OCI-LY1 (cell line): ENCODE measurements at regions not wholly inside any gene's neighbourhood (a gene's known extent, or its start where the extent isn't known, plus 50 kb on each side); places are given as distances from the start of the nearest gene placed in this dataset.

ENCODE experiments used
- H2AFZ ChIP-seq: fragments of 200-600 bp; sonication (generic), shearing (Covaris generic); 2 replicates; pipeline ENCODE4 v1.6.0; 2014; ENCODE audit warnings: antibody characterized with exemption, mild to moderate bottlenecking, low read length
- H3F3A ChIP-seq: fragments of 200-600 bp; sonication (generic), shearing (Covaris generic); 2 replicates; pipeline ENCODE4 v1.6.0; 2014; ENCODE audit warnings: mild to moderate bottlenecking, antibody characterized with exemption, low read length, moderate library complexity; ENCODE audit not compliant: insufficient read depth
- H3K27ac ChIP-seq: fragments of 200-600 bp; sonication (generic); 2 replicates; pipeline ENCODE4 v1.5.1; 2014; ENCODE audit warnings: low read length, mixed run types, mild to moderate bottlenecking, low read depth; ENCODE audit not compliant: poor library complexity, severe bottlenecking
- H3K27me3 ChIP-seq: fragments of 200-600 bp; sonication (generic); 2 replicates; pipeline ENCODE4 v1.6.0; 2014; ENCODE audit warnings: antibody characterized with exemption, mild to moderate bottlenecking, low read length, moderate library complexity; ENCODE audit not compliant: insufficient read depth
- H3K36me3 ChIP-seq: fragments of 200-600 bp; sonication (generic); 2 replicates; pipeline ENCODE4 v1.6.1; 2014; ENCODE audit warnings: mild to moderate bottlenecking, antibody characterized with exemption, low read length, moderate library complexity, mixed read lengths; ENCODE audit not compliant: insufficient read depth
- H3K4me1 ChIP-seq: fragments of 200-600 bp; sonication (generic); 2 replicates; pipeline ENCODE4 v1.5.1; 2014; ENCODE audit warnings: mild to moderate bottlenecking, low read length, moderate library complexity; ENCODE audit not compliant: insufficient read depth, severe bottlenecking
- H3K4me2 ChIP-seq: fragments of 200-600 bp; sonication (generic), shearing (Covaris generic); 2 replicates; pipeline ENCODE4 v1.6.1; 2014; ENCODE audit warnings: low read length
- H3K4me3 ChIP-seq: fragments of 200-600 bp; sonication (generic); 2 replicates; pipeline ENCODE4 v1.5.1; 2014; ENCODE audit warnings: low read length, low read depth, mild to moderate bottlenecking, mixed read lengths; ENCODE audit not compliant: poor library complexity, severe bottlenecking
- H3K79me2 ChIP-seq: fragments of 200-600 bp; shearing (Covaris generic); 2 replicates; pipeline ENCODE4 v1.6.1; 2016; ENCODE audit warnings: mixed run types, low read length, mixed read lengths; ENCODE audit not compliant: insufficient read depth
- H3K9ac ChIP-seq: fragments of 200-600 bp; sonication (generic), shearing (Covaris generic); 2 replicates; pipeline ENCODE4 v1.6.1; 2014; ENCODE audit warnings: mild to moderate bottlenecking, low read length, mixed read lengths
- H3K9me2 ChIP-seq: fragments of 200-600 bp; sonication (generic), shearing (Covaris generic); 2 replicates; pipeline ENCODE4 v1.6.1; 2014; ENCODE audit warnings: low read depth, mild to moderate bottlenecking, low read length, mixed read lengths
- H3K9me3 ChIP-seq: fragments of 200-600 bp; shearing (Covaris generic); 2 replicates; pipeline ENCODE4 v1.6.1; 2014; ENCODE audit warnings: low read length, mixed read lengths
- H4K20me1 ChIP-seq: fragments of 200-600 bp; sonication (generic), shearing (Covaris generic); 2 replicates; pipeline ENCODE4 v1.6.0; 2016; ENCODE audit warnings: mild to moderate bottlenecking, low read length; ENCODE audit not compliant: insufficient read depth
- CTCF ChIP-seq: fragments of 200-600 bp; sonication (generic), shearing (Covaris generic); IDR thresholded peaks from 2 replicates; pipeline ENCODE4 v1.5.1; 2017; ENCODE audit warnings: mild to moderate bottlenecking, antibody characterized with exemption, low read length, moderate library complexity, mixed read lengths
- EZH2 ChIP-seq: fragments of 200-600 bp; sonication (generic), shearing (Covaris generic); IDR thresholded peaks from 2 replicates; pipeline ENCODE4 v1.8.0; 2017; ENCODE audit warnings: borderline replicate concordance, mixed run types, mild to moderate bottlenecking, antibody characterized with exemption, low read length, moderate library complexity, mixed read lengths

GRCh38 chr18:43876286-43876685 lies 599.0 kb upstream of the SYT4 start:
- Histone ChIP-seq H3K36me3 (no peaks in the 10 kb centered on the region), H3K9me3 (no peaks in the 10 kb centered on the region), H3K79me2 (no peaks in the 10 kb centered on the region), H3K27ac (no peak overlapping the region), H3F3A (no peaks in the 10 kb centered on the region), H3K4me1 (no peaks in the 10 kb centered on the region), H3K9me2 (no peaks in the 10 kb centered on the region), H2AFZ (no peak overlapping the region), H3K4me2 (no peak overlapping the region), H3K27me3 (no peaks in the 10 kb centered on the region), H3K9ac (no peak overlapping the region), H4K20me1 (no peaks in the 10 kb centered on the region), H3K4me3 (no peak overlapping the region)
- TF ChIP-seq EZH2 (no peak), CTCF (no peak)

DNA sequence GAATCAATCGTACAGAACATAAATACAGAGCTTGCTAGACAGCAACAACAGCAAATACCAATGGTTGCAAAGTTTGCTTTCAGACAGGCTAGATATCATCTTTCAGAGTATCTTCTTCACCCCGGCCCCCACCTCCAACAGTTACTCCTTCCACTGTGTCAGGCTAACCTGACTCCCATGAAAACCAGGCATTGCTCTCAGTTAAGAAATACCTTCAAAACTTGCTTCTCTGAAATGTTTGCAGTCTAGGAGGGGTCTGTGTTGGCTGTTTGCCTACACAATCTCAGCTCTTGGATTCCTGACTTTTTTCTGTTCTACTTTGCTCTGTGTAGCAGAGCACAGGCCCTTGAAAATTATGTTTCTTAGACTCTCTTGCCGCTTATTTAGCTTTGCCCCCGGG lies 599.5 kb upstream of the SYT4 start:
- H3K9me3 ChIP-seq, result no peaks in the 10 kb centered on the region

DNA sequence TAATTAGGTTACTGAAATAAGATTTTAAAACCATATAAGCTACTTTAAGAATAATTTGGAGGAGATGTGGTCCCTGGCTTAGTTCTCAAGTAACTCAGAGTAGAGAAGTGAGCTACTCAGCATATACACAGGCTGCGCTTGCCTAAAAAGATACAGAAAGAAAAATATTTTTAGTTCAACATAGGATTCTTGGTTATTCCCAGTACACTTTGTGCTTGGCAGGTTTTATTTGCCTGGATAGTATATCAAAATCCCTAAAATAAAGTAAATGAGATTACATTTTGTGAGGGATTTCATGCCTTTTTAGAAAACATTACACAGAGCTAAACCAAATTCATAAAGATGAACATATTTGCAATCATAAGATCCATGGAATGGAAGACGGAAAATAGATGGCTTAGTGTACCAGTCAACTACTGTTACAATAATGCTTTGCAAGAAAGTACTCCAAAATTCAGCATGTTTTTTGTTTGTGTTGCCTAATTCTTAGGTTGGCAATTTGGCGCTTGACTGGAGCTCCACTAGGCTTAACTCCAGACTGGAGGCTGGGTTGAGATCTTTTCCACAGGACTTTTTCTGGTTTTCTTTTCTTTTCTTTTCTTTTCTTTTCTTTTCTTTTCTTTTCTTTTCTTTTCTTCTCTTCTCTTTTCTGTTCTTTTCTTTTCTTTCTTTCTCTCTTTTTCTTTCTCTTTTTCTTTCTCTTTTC lies 600.5 kb upstream of the SYT4 start:
- no peaks in the 10 kb centered on the region for H3K9me3 ChIP-seq
- no peaks in the 10 kb centered on the region for H3K36me3 ChIP-seq
- H3K4me1 ChIP-seq, result no peaks in the 10 kb centered on the region
- no peak overlapping the region for H3K9ac ChIP-seq
- H3K79me2 ChIP-seq, result no peaks in the 10 kb centered on the region
- H3K27me3 ChIP-seq, result no peaks in the 10 kb centered on the region
- no peaks in the 10 kb centered on the region for H3K9me2 ChIP-seq
- H3F3A ChIP-seq, result no peaks in the 10 kb centered on the region
- H4K20me1 ChIP-seq, result no peaks in the 10 kb centered on the region
- no peak overlapping the region for H3K4me2 ChIP-seq
- H2AFZ ChIP-seq, result no peak overlapping the region
- no peak overlapping the region for H3K27ac ChIP-seq
- TF ChIP-seq EZH2 (no peak), CTCF (no peak)
- no peak overlapping the region for H3K4me3 ChIP-seq

More for the DNA sequence above, 599.5 kb upstream of the SYT4 start:
- no peak overlapping the region for H2AFZ ChIP-seq
- no peak overlapping the region for H3K4me2 ChIP-seq
- H3K4me3 ChIP-seq, result no peak overlapping the region
- H3K4me1 ChIP-seq, result no peaks in the 10 kb centered on the region
- no peaks in the 10 kb centered on the region for H4K20me1 ChIP-seq
- no peaks in the 10 kb centered on the region for H3K36me3 ChIP-seq
- no peak overlapping the region for H3K27ac ChIP-seq
- H3K9me2 ChIP-seq, result no peaks in the 10 kb centered on the region
- no peak for TF ChIP-seq CTCF
- TF ChIP-seq EZH2, result no peak
- H3F3A ChIP-seq, result no peaks in the 10 kb centered on the region
- no peaks in the 10 kb centered on the region for H3K79me2 ChIP-seq
- no peak overlapping the region for H3K9ac ChIP-seq
- H3K27me3 ChIP-seq, result no peaks in the 10 kb centered on the region
